Glomerular visceral epithelial cell (primary cell): ENCODE measurements at regions not wholly inside any gene's neighbourhood (a gene's known extent, or its start where the extent isn't known, plus 50 kb on each side); places are given as distances from the start of the nearest gene placed in this dataset.
"Not testable (repeated sequence)": the region's sequence is repeated elsewhere in the genome, so short reads cannot be mapped to it uniquely, and the experiment has no call there.

ENCODE experiments used
- DNase-seq: peaks from one replicate; pipeline ENCODE4 v3.0.0-alpha.2; 2016; ENCODE audit errors: extremely low spot score

- no peak for DNase-seq
Measured at GRCh38 chr1:73065339-73066041, 783.2 kb upstream of the NEGR1 start.

DNA sequence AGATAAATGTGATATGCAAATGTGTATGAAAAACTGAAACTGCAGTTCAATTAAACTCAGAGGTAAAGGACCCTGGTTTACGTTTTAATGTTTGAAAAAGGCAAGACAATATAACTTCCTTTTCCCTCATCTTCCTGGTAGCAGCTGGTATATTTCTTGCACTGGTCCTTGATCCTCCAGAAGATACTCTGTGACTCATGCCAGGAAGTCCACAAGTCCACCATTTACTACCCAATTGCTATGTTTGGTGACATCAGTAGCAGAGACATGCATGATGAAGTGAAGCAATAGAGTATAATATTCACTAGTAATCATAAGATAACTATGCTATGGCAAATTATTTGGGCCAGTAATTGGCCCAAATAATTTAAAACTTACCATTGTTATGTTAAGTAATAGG, 774.5 kb upstream of the NEGR1 start:
- DNase-seq: no peak

DNA sequence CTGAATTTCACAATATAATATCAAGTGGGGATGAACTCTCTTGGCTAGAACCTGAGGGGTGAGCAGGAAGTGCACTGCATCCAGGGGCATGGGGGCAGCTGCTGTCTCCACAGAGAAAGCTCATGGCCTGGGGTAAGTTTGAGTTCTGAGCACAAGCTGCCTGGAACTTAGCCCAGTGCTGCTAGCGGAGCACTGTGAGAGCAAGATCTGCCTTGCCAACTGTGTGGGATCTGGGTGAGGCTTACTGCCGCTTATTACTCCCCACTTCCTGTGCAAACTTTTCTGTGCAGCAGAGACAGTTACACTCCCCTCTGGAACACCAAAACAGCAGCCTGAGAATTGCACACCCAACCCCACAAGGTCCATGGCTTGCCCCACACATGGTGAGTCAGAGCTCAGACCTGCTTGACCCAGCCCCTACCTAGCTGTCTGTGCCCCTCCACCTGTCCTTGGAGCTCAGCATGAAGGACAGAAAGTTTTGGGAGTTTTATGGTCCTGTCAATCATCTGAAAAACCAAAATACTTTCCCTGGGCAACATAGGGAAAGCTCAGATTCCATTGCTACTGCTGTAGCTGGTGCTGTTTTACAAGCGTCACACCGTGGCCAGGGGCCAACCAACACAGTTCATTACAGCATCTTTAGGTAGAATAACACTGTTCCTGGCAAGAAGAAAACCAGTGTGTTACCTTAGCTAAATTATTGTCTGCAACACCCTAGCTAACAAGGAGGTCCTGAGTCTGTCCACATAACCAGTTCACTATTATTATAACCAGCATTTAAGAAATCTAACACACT, 762.1 kb upstream of the NEGR1 start:
- no peak for DNase-seq

DNA sequence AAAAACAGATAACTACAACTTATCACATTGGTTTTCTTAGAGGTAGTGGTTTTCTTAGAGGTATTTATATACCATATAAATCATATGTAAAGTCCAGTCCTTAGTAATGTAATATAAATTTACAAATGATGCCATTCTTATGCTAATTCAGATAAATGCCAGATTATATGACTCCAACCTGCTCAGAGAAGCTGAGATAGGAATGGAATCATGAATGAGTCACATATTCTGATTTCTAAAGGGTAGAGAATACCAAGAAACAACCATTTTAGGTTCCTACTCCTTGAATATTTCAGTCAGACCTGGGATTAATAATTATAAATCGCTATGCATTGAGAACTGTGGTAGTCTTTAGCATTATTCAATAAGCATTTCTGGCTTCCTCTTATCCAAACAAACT, 760.1 kb upstream of the NEGR1 start:
- DNase-seq: no peak

- no peak for DNase-seq
Measured at GRCh38 chr1:73040811-73041210, 758.5 kb upstream of the NEGR1 start.

- no peak for DNase-seq
Measured at GRCh38 chr1:73034271-73034670, 751.9 kb upstream of the NEGR1 start.

DNA sequence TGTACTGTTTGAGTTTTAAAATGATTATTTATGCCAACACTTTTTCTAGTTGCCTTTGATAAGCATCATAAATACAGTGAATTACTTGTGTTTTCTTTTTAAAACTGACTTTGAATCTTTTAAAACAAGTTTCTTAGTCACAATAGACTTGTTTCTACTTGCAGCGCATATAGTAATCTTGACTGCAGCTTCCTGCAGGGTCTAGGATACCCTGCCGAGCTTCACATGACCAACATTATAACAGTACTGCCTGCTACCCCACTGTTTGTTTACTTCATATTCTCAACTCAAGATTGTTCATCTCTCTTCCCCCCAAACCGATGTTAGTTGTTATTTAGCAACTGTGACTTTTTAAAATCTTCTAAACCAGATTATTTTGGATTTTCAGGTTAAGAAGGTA, 751.3 kb upstream of the NEGR1 start:
- DNase-seq: no peak

- DNase-seq: no peak
Measured at GRCh38 chr1:73029571-73029970, 747.2 kb upstream of the NEGR1 start.

DNA sequence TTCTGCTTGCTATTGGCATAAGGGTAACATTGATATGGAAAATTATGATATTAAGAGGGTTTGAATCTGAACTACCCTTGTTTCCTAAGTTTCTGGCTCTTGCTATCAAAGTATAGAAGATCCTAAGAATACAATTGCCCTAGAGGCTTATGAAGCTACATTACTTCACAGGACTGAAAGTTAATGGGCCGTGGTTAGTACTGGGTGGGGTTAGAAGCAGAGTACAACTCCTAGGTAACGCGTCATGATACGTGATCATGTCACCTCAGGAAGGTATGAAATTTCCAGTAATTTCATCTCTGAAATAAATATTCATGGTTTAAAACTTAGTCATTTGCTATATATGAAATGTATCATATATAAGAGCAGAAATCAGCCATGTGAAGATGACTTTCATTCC, 743.8 kb upstream of the NEGR1 start:
- DNase-seq: no peak

GRCh38 chr1:73009938-73010337, 727.6 kb upstream of the NEGR1 start:
- no peak for DNase-seq

- DNase-seq: no peak
Measured at GRCh38 chr1:73009311-73009710, 727.0 kb upstream of the NEGR1 start.

- DNase-seq: no peak
Measured at GRCh38 chr1:72997624-72998023, 715.3 kb upstream of the NEGR1 start.

DNA sequence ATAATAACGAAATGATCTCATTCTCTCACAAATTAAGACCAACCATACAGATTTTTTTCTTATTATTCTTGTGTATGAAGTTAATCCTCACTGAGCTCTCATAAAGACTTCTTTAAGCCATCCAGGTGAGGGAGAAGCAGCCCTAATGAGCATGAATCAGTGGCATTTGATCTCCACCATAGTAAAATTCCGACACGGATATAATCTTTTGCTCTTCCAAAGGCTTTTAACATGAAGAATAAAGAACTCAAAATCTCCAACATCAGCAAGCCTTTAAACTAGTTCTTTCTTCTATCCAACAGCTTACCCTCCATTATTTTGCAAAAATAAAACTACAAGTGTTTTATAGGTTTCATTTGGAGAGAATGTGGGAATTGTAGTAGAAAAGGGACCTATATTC, 714.7 kb upstream of the NEGR1 start:
- no peak for DNase-seq

DNA sequence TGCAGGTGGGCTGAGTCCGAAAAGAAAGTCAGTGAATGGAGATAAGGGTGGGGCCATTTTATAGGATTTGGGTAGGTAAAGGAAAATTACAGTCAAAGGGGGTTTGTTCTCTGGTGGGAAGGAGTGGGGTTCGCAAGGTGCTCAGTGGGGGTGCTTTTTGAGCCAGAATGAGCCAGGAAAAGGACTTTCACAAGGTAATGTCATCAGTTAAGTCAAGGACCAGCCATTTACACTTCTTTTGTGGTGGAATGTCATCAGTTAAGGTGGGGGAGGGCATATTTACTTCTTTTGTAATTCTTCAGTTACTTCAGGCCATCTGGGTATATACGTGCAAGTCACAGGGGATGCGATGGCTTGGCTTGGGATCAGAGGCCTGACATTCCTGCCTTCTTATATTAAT, 705.5 kb upstream of the NEGR1 start:
- DNase-seq: not testable (repeated sequence)

DNA sequence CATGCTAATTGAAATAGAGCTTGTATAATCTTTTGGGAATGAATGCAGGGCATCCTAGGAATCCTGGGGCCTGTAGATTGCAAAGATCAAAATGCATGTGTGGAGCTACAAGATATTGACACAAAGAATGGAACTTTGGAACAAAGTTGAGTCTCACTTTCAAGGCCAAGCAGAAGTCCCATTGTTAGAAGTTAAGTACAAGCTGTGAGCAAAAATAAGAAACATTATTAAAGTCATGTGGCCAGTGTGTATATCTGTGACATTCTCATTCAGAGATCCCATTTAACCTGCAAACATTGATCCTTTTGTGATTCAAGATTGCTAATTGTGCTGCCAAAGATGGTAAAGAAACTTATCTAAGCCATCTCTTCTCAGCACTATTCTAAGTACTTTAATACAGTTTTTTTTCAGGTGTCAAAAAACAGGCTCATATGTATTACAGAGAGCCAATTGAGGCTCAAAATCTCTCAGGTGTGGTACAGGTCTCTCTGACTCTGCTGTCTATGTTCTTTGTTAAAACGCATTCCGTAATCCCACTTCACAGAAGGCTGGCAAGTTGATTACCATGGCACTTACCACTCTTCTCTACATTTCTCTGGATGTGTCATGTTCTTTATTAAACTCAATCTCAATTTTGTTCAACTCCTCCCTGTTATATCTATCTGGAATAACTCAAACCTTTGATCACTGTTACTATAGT, 704.4 kb upstream of the NEGR1 start:
- DNase-seq: no peak

- DNase-seq: not testable (repeated sequence)
Measured at GRCh38 chr1:72985024-72985423, 702.7 kb upstream of the NEGR1 start.

- DNase-seq: not testable (repeated sequence)
Measured at GRCh38 chr1:72983011-72983410, 700.7 kb upstream of the NEGR1 start.

DNA sequence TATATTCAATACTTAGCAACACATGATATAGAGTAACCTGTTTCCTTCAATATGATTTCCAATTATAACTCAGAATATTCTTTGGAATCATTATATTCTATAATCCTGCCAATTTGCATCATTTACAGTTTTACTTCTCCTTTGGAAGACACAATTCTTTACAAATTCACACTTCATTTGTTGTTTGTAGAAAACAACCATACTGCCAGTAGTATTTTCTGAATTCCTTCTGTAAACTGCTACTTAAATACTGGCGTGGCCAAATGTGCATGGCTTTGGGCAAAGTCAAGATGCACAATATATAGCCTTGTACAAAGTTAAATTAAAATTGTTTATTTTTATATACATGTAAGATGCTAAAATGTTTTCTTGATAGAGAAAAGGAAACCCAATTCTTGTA, 687.1 kb upstream of the NEGR1 start:
- no peak for DNase-seq

DNA sequence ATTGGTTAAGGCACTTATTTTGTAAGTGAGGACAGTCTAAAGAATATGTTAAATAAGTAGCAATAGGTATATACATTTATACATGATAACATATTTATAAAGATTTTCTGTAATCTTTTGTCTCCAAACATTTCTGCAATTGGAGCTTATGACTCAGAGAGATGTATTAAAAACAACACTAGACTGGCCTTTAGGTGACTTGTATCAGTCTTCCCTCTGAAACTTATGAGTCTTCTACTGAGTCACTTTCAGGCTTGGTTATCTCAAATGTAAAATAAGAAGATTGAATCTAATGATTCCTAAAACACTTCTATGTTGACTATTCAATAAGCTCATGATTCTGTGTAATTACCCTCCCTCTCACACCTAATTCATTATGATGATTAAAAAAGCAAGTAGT, 672.6 kb upstream of the NEGR1 start:
- no peak for DNase-seq

DNA sequence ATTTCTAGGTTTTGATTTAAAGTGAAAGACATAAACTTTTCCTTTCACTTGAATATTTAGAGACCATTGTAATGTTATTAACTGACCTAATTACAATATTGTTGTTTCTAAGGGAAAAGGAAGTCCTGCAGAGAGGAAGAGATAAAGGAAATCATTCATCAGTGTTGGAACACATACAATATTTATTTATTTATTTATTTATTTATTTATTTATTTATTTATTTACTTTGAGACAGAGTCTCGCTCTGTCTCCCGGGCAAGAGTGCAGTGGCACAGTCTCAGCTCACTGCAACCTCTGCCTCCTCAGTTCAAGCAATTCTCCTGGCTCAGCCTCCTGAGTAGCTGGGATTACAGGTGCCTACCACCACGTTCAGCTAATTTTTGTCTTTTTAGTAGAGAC, 668.6 kb upstream of the NEGR1 start:
- not testable (repeated sequence) for DNase-seq

DNA sequence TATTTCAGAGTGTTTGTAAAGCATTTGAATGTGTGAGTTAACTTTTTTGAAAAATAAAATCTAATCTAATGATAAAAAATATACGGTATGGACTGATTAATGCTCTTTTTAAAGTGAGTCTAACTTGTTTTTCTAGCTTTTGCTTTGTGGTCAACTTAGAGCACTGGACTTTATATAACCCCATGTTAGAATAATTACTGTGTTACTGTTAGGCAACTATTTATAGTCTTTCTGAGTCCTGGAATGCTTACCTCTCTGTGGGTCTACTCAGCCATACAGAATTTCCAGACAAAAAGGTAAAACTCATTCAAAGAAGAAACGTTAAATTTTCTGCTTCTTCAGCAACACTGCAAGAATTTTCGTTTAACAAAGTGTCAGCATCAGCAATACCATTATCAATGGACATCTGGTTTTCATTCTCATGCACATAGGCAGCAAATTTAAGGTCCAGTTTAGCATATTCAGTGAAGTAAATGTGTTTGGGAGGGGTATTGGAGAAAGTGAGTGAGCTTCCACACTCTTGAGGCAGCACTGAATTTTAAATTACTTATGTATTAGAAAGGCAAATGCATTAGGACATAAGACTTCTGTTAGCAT, 664.7 kb upstream of the NEGR1 start:
- no peak for DNase-seq

DNA sequence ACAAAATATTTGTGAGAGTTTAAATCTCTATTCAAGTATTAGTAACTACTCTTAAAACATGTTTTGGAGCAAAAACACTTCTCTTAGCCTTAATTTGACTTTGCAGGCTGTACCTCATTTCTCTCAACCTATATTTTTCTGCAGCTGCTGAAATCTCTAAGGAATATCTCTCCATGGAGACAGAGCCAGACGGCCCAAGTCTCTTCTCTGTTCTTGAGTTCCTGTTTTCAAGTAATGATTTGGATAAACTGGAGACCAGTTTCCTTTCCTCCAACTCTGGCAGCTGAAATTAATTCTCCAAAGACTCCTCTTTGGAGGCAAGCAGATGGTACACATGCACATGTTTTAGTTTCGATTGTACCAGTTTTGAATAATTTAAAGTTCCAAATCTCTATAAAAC, 659.7 kb upstream of the NEGR1 start:
- no peak for DNase-seq
